SK-N-SH treated with all-trans-retinoic acid at 6 μM for 48 hours (cell line): ENCODE measurements at regions not wholly inside any gene's neighbourhood (a gene's known extent, or its start where the extent isn't known, plus 50 kb on each side); places are given as distances from the start of the nearest gene placed in this dataset.
"Not testable (repeated sequence)": the region's sequence is repeated elsewhere in the genome, so short reads cannot be mapped to it uniquely, and the experiment has no call there.

Experiments used
- ESRRG ChIP-seq: fragments of 250-450 bp; sonication (Bioruptor Pico); IDR thresholded peaks from 2 replicates; pipeline ENCODE4 v1.6.1; 2021; ENCODE audit warnings: mild to moderate bottlenecking
- TOX ChIP-seq: fragments of 250-450 bp; sonication (Bioruptor Pico); IDR thresholded peaks from 2 replicates; pipeline ENCODE4 v1.8.0; 2021; ENCODE audit warnings: mild to moderate bottlenecking, moderate library complexity, borderline replicate concordance
- TF ChIP-seq, protein P1 (sequence below): fragments of 250-450 bp; sonication (Bioruptor Pico); IDR thresholded peaks from 2 replicates; pipeline ENCODE4 v1.8.0; 2020; ENCODE audit warnings: mild to moderate bottlenecking, moderate library complexity, borderline replicate concordance
- TF ChIP-seq, protein P2 (sequence below): fragments of 250-450 bp; sonication (Bioruptor Pico); IDR thresholded peaks from 2 replicates; pipeline ENCODE4 v1.5.1; 2020; ENCODE audit warnings: low read depth, mild to moderate bottlenecking, moderate library complexity

DNA sequence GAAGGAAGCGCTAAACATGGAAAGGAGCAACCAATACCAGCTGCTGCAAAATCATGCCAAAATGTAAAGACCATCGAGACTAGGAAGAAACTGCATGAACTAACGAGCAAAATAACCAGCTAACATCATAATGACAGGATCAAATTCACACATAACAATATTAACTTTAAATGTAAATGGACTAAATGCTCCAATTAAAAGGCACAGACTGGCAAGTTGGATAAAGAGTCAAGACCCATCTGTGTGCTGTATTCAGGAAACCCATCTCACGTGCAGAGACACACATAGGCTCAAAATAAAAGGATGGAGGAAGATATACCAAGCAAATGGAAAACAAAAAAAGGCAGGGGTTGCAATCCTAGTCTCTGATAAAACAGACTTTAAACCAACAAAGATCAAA lies 570.0 kb upstream of the CDH11 start:
- TF ChIP-seq, protein P1, sequence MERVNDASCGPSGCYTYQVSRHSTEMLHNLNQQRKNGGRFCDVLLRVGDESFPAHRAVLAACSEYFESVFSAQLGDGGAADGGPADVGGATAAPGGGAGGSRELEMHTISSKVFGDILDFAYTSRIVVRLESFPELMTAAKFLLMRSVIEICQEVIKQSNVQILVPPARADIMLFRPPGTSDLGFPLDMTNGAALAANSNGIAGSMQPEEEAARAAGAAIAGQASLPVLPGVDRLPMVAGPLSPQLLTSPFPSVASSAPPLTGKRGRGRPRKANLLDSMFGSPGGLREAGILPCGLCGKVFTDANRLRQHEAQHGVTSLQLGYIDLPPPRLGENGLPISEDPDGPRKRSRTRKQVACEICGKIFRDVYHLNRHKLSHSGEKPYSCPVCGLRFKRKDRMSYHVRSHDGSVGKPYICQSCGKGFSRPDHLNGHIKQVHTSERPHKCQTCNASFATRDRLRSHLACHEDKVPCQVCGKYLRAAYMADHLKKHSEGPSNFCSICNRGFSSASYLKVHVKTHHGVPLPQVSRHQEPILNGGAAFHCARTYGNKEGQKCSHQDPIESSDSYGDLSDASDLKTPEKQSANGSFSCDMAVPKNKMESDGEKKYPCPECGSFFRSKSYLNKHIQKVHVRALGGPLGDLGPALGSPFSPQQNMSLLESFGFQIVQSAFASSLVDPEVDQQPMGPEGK (CRISPR knock-in tag) = not testable (repeated sequence)
- not testable (repeated sequence) for TF ChIP-seq ESRRG, TOX (CRISPR knock-in tag)
- TF ChIP-seq, protein P2, sequence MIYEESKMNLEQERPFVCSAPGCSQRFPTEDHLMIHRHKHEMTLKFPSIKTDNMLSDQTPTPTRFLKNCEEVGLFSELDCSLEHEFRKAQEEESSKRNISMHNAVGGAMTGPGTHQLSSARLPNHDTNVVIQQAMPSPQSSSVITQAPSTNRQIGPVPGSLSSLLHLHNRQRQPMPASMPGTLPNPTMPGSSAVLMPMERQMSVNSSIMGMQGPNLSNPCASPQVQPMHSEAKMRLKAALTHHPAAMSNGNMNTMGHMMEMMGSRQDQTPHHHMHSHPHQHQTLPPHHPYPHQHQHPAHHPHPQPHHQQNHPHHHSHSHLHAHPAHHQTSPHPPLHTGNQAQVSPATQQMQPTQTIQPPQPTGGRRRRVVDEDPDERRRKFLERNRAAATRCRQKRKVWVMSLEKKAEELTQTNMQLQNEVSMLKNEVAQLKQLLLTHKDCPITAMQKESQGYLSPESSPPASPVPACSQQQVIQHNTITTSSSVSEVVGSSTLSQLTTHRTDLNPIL (CRISPR knock-in tag) = not testable (repeated sequence)
